ENCODE measurements at regions not wholly inside any gene's neighbourhood (a gene's known extent, or its start where the extent isn't known, plus 50 kb on each side); places are given as distances from the start of the nearest gene placed in this dataset.

GRCh38 chr16:87228363-87228762, 88.8 kb downstream of the C16orf95 start:
- Histone ChIP-seq H3K27me3 (ENCODE audit: insufficient read depth, low read length) (no peaks in the 10 kb centered on the region), H3K9me3 (ENCODE audit: control insufficient read depth in 1 of 2, low read length in 2 of 2) (no peaks in the 10 kb centered on the region), H3K36me3 (ENCODE audit: insufficient read depth, low read length) (no peaks in the 10 kb centered on the region), H3K27ac (ENCODE audit: low read depth, low read length) (no peak overlapping the region), H3K4me1 (ENCODE audit: insufficient read depth, low read length) (no peaks in the 10 kb centered on the region), H3K4me3 (ENCODE audit: low read length in 2 of 2) (no peak overlapping the region)
- no peak overlapping the region for H3K4me3 Mint-ChIP-seq
- H3K9me3 Mint-ChIP-seq = peaks cover 0 to 3% (median 0%) of the 10 kb centered on the region in 8 donors
- H3K27me3 Mint-ChIP-seq = peaks cover 0 to 2% of the 10 kb centered on the region in 2 donors
- intact Hi-C loops (cut with micrococcal nuclease) = no loop called here
- no peaks in the 10 kb centered on the region for H3K4me1 Mint-ChIP-seq
- no peak overlapping the region for H3K27ac Mint-ChIP-seq
- no peaks in the 10 kb centered on the region for H3K36me3 Mint-ChIP-seq
- POLR2A ChIA-PET (ENCODE audit: partially characterized antibody) = no interaction called here
- CTCF ChIA-PET (ENCODE audit: partially characterized antibody) = no interaction called here
- DNase-seq = no peak

- no peak for DNase-seq
- intact Hi-C loops (cut with micrococcal nuclease) = no loop called here
- Histone ChIP-seq H3K36me3 (ENCODE audit: insufficient read depth, low read length) (no peaks in the 10 kb centered on the region), H3K27me3 (ENCODE audit: insufficient read depth, low read length) (no peaks in the 10 kb centered on the region), H3K27ac (ENCODE audit: low read depth, low read length) (no peak overlapping the region), H3K4me3 (ENCODE audit: low read length in 2 of 2) (no peak overlapping the region), H3K9me3 (ENCODE audit: control insufficient read depth in 1 of 2, low read length in 2 of 2) (no peaks in the 10 kb centered on the region), H3K4me1 (ENCODE audit: insufficient read depth, low read length) (no peaks in the 10 kb centered on the region)
- ChIA-PET POLR2A (ENCODE audit: partially characterized antibody) (no interaction called here), CTCF (ENCODE audit: partially characterized antibody) (no interaction called here)
- Mint-ChIP-seq H3K4me3 (no peak overlapping the region), H3K27ac (no peak overlapping the region), H3K4me1 (no peaks in the 10 kb centered on the region), H3K9me3 (peaks cover 0 to 3% (median 0%) of the 10 kb centered on the region in 8 donors), H3K36me3 (no peaks in the 10 kb centered on the region), H3K27me3 (peaks cover 0 to 6% of the 10 kb centered on the region in 2 donors)
Observed at GRCh38 chr16:87229230-87230188, 87.7 kb downstream of the C16orf95 start.

- peaks cover 0 to 3% (median 0%) of the 10 kb centered on the region in 8 donors for H3K9me3 Mint-ChIP-seq
- peaks cover 0 to 4% (median 1%) of the 10 kb centered on the region in 4 donors for H3K4me1 Mint-ChIP-seq
- DNase-seq = no peak
- H3K4me3 ChIP-seq (ENCODE audit: low read length in 2 of 2) = no peak overlapping the region
- H3K36me3 Mint-ChIP-seq = no peaks in the 10 kb centered on the region
- H3K27ac ChIP-seq (ENCODE audit: low read depth, low read length) = no peak overlapping the region
- H3K36me3 ChIP-seq (ENCODE audit: insufficient read depth, low read length) = no peaks in the 10 kb centered on the region
- POLR2A ChIA-PET (ENCODE audit: partially characterized antibody) = no interaction called here
- CTCF ChIA-PET (ENCODE audit: partially characterized antibody) = no interaction called here
- peaks cover 0 to 6% of the 10 kb centered on the region in 2 donors for H3K27me3 Mint-ChIP-seq
- H3K4me1 ChIP-seq (ENCODE audit: insufficient read depth, low read length) = no peaks in the 10 kb centered on the region
- H3K27ac Mint-ChIP-seq = no peak overlapping the region
- intact Hi-C loops (cut with micrococcal nuclease) = no loop called here
- H3K4me3 Mint-ChIP-seq = no peak overlapping the region
- no peaks in the 10 kb centered on the region for H3K9me3 ChIP-seq (ENCODE audit: control insufficient read depth in 1 of 2, low read length in 2 of 2)
- H3K27me3 ChIP-seq (ENCODE audit: insufficient read depth, low read length) = no peaks in the 10 kb centered on the region
Observed at GRCh38 chr16:87230571-87230970, 86.6 kb downstream of the C16orf95 start.

- no peak for DNase-seq
- H3K27ac ChIP-seq (ENCODE audit: low read depth, low read length) = no peak overlapping the region
- ChIA-PET CTCF (ENCODE audit: partially characterized antibody) (interaction anchor here (0.5 kb wide), 1 partner anchor 539 kb away, joined by 3 read pairs; no protein-coding TSS in a partner anchor), POLR2A (ENCODE audit: partially characterized antibody) (no interaction called here)
- H3K9me3 Mint-ChIP-seq = peaks cover 0 to 3% (median 0%) of the 10 kb centered on the region in 8 donors
- no peaks in the 10 kb centered on the region for H3K36me3 ChIP-seq (ENCODE audit: insufficient read depth, low read length)
- no peak overlapping the region for H3K27ac Mint-ChIP-seq
- no peak overlapping the region for H3K4me3 ChIP-seq (ENCODE audit: low read length in 2 of 2)
- H3K4me3 Mint-ChIP-seq = no peak overlapping the region
- H3K4me1 ChIP-seq (ENCODE audit: insufficient read depth, low read length) = peaks cover 4% of the 10 kb centered on the region
- peaks cover 6 to 9% (median 8%) of the 10 kb centered on the region in 4 donors for H3K4me1 Mint-ChIP-seq
- intact Hi-C loops (cut with micrococcal nuclease) = no loop called here
- H3K36me3 Mint-ChIP-seq = no peaks in the 10 kb centered on the region
- no peaks in the 10 kb centered on the region for H3K9me3 ChIP-seq (ENCODE audit: control insufficient read depth in 1 of 2, low read length in 2 of 2)
- no peaks in the 10 kb centered on the region for H3K27me3 ChIP-seq (ENCODE audit: insufficient read depth, low read length)
- H3K27me3 Mint-ChIP-seq = peaks cover 0 to 7% of the 10 kb centered on the region in 2 donors
Observed at GRCh38 chr16:87231295-87231694, 85.9 kb downstream of the C16orf95 start.

- Histone ChIP-seq H3K4me3 (ENCODE audit: low read length in 2 of 2) (no peak overlapping the region), H3K36me3 (ENCODE audit: insufficient read depth, low read length) (no peaks in the 10 kb centered on the region), H3K27ac (ENCODE audit: low read depth, low read length) (no peak overlapping the region), H3K27me3 (ENCODE audit: insufficient read depth, low read length) (no peaks in the 10 kb centered on the region), H3K4me1 (ENCODE audit: insufficient read depth, low read length) (peaks cover 7% of the 10 kb centered on the region), H3K9me3 (ENCODE audit: control insufficient read depth in 1 of 2, low read length in 2 of 2) (no peaks in the 10 kb centered on the region)
- DNase-seq = no peak
- intact Hi-C loops (cut with micrococcal nuclease) = no loop called here
- Mint-ChIP-seq H3K36me3 (no peaks in the 10 kb centered on the region), H3K9me3 (peaks cover 0 to 3% (median 0%) of the 10 kb centered on the region in 8 donors), H3K4me1 (peaks cover 10 to 12% (median 11%) of the 10 kb centered on the region in 4 donors), H3K27me3 (peaks cover 0 to 7% of the 10 kb centered on the region in 2 donors), H3K27ac (no peak overlapping the region), H3K4me3 (no peak overlapping the region)
- ChIA-PET POLR2A (ENCODE audit: partially characterized antibody) (no interaction called here), CTCF (ENCODE audit: partially characterized antibody) (interaction anchor here (0.5 kb wide), 1 partner anchor 538 kb away, joined by 3 read pairs; no protein-coding TSS in a partner anchor)
Observed at GRCh38 chr16:87231911-87232310, 85.3 kb downstream of the C16orf95 start.

- no peak overlapping the region for H3K27ac Mint-ChIP-seq
- peaks cover 0 to 9% of the 10 kb centered on the region in 2 donors for H3K27me3 Mint-ChIP-seq
- Histone ChIP-seq H3K36me3 (ENCODE audit: insufficient read depth, low read length) (no peaks in the 10 kb centered on the region), H3K27me3 (ENCODE audit: insufficient read depth, low read length) (no peaks in the 10 kb centered on the region), H3K9me3 (ENCODE audit: control insufficient read depth in 1 of 2, low read length in 2 of 2) (no peaks in the 10 kb centered on the region), H3K27ac (ENCODE audit: low read depth, low read length) (no peak overlapping the region), H3K4me3 (ENCODE audit: low read length in 2 of 2) (no peak overlapping the region), H3K4me1 (ENCODE audit: insufficient read depth, low read length) (peaks cover 7% of the 10 kb centered on the region)
- ChIA-PET POLR2A (ENCODE audit: partially characterized antibody) (no interaction called here), CTCF (ENCODE audit: partially characterized antibody) (interaction anchor here (1.0 kb wide), 1 partner anchor 23 kb away, joined by 3 read pairs; no protein-coding TSS in a partner anchor)
- no peak overlapping the region for H3K4me3 Mint-ChIP-seq
- peaks cover 0 to 3% (median 0%) of the 10 kb centered on the region in 8 donors for H3K9me3 Mint-ChIP-seq
- no peaks in the 10 kb centered on the region for H3K36me3 Mint-ChIP-seq
- peaks cover 10 to 12% (median 11%) of the 10 kb centered on the region in 4 donors for H3K4me1 Mint-ChIP-seq
- no peak for DNase-seq
- intact Hi-C loops (cut with micrococcal nuclease) = no loop called here
Observed at GRCh38 chr16:87233928-87234327, 83.3 kb downstream of the C16orf95 start.

GRCh38 chr16:87234601-87235000, 82.6 kb downstream of the C16orf95 start:
- Histone ChIP-seq H3K4me3 (ENCODE audit: low read length in 2 of 2) (no peak overlapping the region), H3K9me3 (ENCODE audit: control insufficient read depth in 1 of 2, low read length in 2 of 2) (no peaks in the 10 kb centered on the region), H3K27me3 (ENCODE audit: insufficient read depth, low read length) (no peaks in the 10 kb centered on the region), H3K36me3 (ENCODE audit: insufficient read depth, low read length) (no peaks in the 10 kb centered on the region), H3K4me1 (ENCODE audit: insufficient read depth, low read length) (peaks cover 7% of the 10 kb centered on the region), H3K27ac (ENCODE audit: low read depth, low read length) (no peak overlapping the region)
- H3K4me1 Mint-ChIP-seq = peaks cover 10 to 12% (median 11%) of the 10 kb centered on the region in 4 donors
- no peak for DNase-seq
- no peak overlapping the region for H3K4me3 Mint-ChIP-seq
- peaks cover 0 to 7% of the 10 kb centered on the region in 2 donors for H3K27me3 Mint-ChIP-seq
- intact Hi-C loops (cut with micrococcal nuclease) = no loop called here
- ChIA-PET CTCF (ENCODE audit: partially characterized antibody) (interaction anchor here (1.0 kb wide), 1 partner anchor 23 kb away, joined by 3 read pairs; no protein-coding TSS in a partner anchor), POLR2A (ENCODE audit: partially characterized antibody) (no interaction called here)
- no peaks in the 10 kb centered on the region for H3K36me3 Mint-ChIP-seq
- H3K27ac Mint-ChIP-seq = no peak overlapping the region
- peaks cover 0 to 3% (median 0%) of the 10 kb centered on the region in 8 donors for H3K9me3 Mint-ChIP-seq

Data from CD4-positive, alpha-beta memory T cell (primary cell).